ENCODE measurements at regions not wholly inside any gene's neighbourhood (a gene's known extent, or its start where the extent isn't known, plus 50 kb on each side); places are given as distances from the start of the nearest gene placed in this dataset.

DNA sequence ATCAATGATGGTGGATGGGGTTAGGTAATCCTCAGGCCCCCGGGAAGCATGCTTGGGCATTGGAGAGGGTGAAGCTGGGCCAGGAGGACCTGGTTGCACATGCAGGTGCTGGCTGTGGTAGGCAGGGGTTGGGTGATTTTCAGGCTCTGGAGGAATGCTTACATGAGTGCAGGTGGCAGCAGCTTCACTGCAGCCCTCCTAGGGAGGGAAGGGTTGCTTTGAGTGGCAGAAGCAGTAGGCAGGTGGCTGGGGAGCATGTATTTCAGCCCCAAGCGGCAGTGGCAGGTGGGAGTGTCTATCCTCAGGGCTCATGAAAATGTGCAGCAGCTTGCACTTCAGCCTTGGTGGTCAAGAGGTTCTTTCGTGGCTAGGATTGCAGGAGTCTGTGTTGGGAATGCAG lies 230.0 kb upstream of the CTNNB1 start:
- H3K27ac ChIP-seq (ENCODE audit: low read depth, low read length): no peak overlapping the region
- H3K4me3 ChIP-seq (ENCODE audit: low read depth, low read length): no peak overlapping the region
- no peak for DNase-seq (ENCODE audit: low read depth in 4 of 6, low spot score in 6 of 6)
- no peaks in the 10 kb centered on the region for H3K27me3 ChIP-seq (ENCODE audit: control insufficient read depth, insufficient read depth, low read length)
- H3K36me3 ChIP-seq (ENCODE audit: control insufficient read depth, insufficient read depth, low read length): no peaks in the 10 kb centered on the region
- 100% methylated on average over 2 of the region's 3 CpGs for WGBS (ENCODE audit: insufficient coverage)
- peaks cover 9% of the 10 kb centered on the region for H3K4me1 ChIP-seq (ENCODE audit: control insufficient read depth, insufficient read depth, low read length)
- H3K9me3 ChIP-seq (ENCODE audit: control insufficient read depth, insufficient read depth, low read length): peaks cover 2% of the 10 kb centered on the region

DNA sequence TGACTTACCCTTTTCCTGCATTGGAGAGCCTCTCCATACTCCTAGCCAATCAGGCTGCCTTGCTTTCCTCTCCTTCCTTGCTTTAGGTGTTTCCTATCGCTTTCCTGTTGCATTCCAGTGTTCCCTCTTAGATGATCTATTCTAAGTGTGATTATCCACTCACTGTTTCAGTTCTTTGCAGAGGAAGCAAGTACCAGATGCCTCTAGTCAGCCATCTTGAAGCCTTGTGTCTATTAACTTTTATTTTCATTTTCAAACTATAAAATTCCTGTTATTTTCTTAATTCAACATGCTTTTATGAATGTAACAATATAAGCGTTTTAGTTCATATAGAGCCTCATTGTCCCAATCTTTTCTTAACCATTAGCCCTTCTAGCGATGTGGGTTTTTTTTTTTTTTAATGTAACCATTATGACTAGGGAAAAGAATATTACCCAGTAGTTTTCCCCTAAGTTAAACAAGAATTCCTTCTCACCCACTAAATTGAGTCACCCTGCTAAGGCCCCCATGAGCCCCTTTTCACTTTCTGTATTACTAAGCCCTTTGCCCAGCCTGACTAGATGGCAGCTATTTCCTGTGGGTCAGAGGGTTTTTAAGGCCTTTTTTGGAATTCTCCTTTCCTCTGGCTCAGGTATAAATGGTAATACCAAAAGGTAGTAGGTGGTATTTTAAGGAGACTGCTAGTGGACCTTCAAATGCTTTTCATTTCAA lies 229.4 kb upstream of the CTNNB1 start:
- Histone ChIP-seq H3K27ac (ENCODE audit: low read depth, low read length) (no peak overlapping the region), H3K4me1 (ENCODE audit: control insufficient read depth, insufficient read depth, low read length) (peaks cover 9% of the 10 kb centered on the region), H3K9me3 (ENCODE audit: control insufficient read depth, insufficient read depth, low read length) (peaks cover 2% of the 10 kb centered on the region), H3K36me3 (ENCODE audit: control insufficient read depth, insufficient read depth, low read length) (no peaks in the 10 kb centered on the region), H3K27me3 (ENCODE audit: control insufficient read depth, insufficient read depth, low read length) (no peaks in the 10 kb centered on the region), H3K4me3 (ENCODE audit: low read depth, low read length) (no peak overlapping the region)
- DNase-seq (ENCODE audit: low read depth in 4 of 6, low spot score in 6 of 6): no peak
- WGBS (ENCODE audit: insufficient coverage): no CpG with 5 or more reads among the region's 3 CpGs

- H3K4me1 ChIP-seq (ENCODE audit: control insufficient read depth, insufficient read depth, low read length): peaks cover 9% of the 10 kb centered on the region
- DNase-seq (ENCODE audit: low read depth in 4 of 6, low spot score in 6 of 6): peak in 5 of 6 donors; percentile 11 to 70 (median 23)
- 58% methylated on average over 7 of the region's 10 CpGs for WGBS (ENCODE audit: insufficient coverage)
- no peak overlapping the region for H3K4me3 ChIP-seq (ENCODE audit: low read depth, low read length)
- H3K9me3 ChIP-seq (ENCODE audit: control insufficient read depth, insufficient read depth, low read length): peaks cover 2% of the 10 kb centered on the region
- H3K27ac ChIP-seq (ENCODE audit: low read depth, low read length): peak overlapping the region; percentile 6
- H3K27me3 ChIP-seq (ENCODE audit: control insufficient read depth, insufficient read depth, low read length): no peaks in the 10 kb centered on the region
- H3K36me3 ChIP-seq (ENCODE audit: control insufficient read depth, insufficient read depth, low read length): no peaks in the 10 kb centered on the region
Observed at GRCh38 chr3:40971191-40972168, 227.8 kb upstream of the CTNNB1 start.

DNA sequence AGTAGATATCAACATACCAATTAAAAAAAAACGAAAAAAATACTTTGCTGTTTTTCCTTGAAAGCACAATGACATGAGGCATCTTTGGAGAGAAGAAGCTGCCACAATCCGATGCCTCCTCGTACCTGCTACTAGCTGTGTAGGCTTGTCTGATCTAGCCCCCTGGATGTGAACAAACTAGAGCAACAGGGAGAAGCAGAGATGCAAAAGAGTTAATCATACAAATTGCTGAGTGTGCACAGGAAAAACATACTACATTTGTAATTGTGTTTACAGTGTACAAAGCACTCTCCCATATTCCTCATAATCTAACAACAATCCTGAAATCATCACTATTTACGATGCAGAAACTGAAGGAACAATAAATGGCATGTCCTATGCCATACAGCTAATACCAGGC lies 227.0 kb upstream of the CTNNB1 start:
- H3K9me3 ChIP-seq (ENCODE audit: control insufficient read depth, insufficient read depth, low read length): peaks cover 2% of the 10 kb centered on the region
- H3K27me3 ChIP-seq (ENCODE audit: control insufficient read depth, insufficient read depth, low read length): no peaks in the 10 kb centered on the region
- peak overlapping the region; percentile 6 for H3K27ac ChIP-seq (ENCODE audit: low read depth, low read length)
- no peak for DNase-seq (ENCODE audit: low read depth in 4 of 6, low spot score in 6 of 6)
- H3K36me3 ChIP-seq (ENCODE audit: control insufficient read depth, insufficient read depth, low read length): no peaks in the 10 kb centered on the region
- WGBS (ENCODE audit: insufficient coverage): 94% methylated on average over 3 of the region's 4 CpGs
- no peak overlapping the region for H3K4me3 ChIP-seq (ENCODE audit: low read depth, low read length)
- peaks cover 9% of the 10 kb centered on the region for H3K4me1 ChIP-seq (ENCODE audit: control insufficient read depth, insufficient read depth, low read length)

- WGBS (ENCODE audit: insufficient coverage): 71% methylated on average over 2 of the region's 2 CpGs
- Histone ChIP-seq H3K27ac (ENCODE audit: low read depth, low read length) (no peak overlapping the region), H3K36me3 (ENCODE audit: control insufficient read depth, insufficient read depth, low read length) (no peaks in the 10 kb centered on the region), H3K4me3 (ENCODE audit: low read depth, low read length) (no peak overlapping the region), H3K27me3 (ENCODE audit: control insufficient read depth, insufficient read depth, low read length) (no peaks in the 10 kb centered on the region), H3K4me1 (ENCODE audit: control insufficient read depth, insufficient read depth, low read length) (peaks cover 9% of the 10 kb centered on the region), H3K9me3 (ENCODE audit: control insufficient read depth, insufficient read depth, low read length) (no peaks in the 10 kb centered on the region)
- DNase-seq (ENCODE audit: low read depth in 4 of 6, low spot score in 6 of 6): peak in 1 of 6 donors; percentile 25
Observed at GRCh38 chr3:40973141-40973540, 226.2 kb upstream of the CTNNB1 start.

DNA sequence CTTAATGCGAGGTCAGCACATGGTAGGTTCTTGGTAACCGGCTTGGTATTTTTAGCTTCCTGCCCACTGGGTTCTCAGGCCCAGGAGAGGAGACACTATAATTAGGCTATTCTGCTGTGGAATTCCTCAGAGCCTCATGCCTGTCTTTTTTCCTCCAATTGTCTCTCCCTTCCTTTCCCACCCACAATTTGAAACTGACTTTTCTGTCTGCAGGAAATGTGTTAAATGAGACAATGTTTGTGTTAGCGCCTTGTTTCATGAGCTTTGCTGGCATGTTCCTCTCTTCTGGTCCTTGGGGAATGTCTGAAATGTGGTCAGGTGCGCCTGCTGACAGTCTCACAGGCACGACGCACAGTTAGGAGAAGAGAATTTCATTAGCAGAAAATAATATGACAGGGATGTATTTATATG lies 223.6 kb upstream of the CTNNB1 start:
- Histone ChIP-seq H3K4me3 (ENCODE audit: low read depth, low read length) (no peak overlapping the region), H3K36me3 (ENCODE audit: control insufficient read depth, insufficient read depth, low read length) (no peaks in the 10 kb centered on the region), H3K4me1 (ENCODE audit: control insufficient read depth, insufficient read depth, low read length) (peaks cover 9% of the 10 kb centered on the region), H3K27ac (ENCODE audit: low read depth, low read length) (no peak overlapping the region), H3K27me3 (ENCODE audit: control insufficient read depth, insufficient read depth, low read length) (no peaks in the 10 kb centered on the region), H3K9me3 (ENCODE audit: control insufficient read depth, insufficient read depth, low read length) (no peaks in the 10 kb centered on the region)
- DNase-seq (ENCODE audit: low read depth in 4 of 6, low spot score in 6 of 6): no peak
- 69% methylated on average over 3 of the region's 6 CpGs for WGBS (ENCODE audit: insufficient coverage)

- peaks cover 5% of the 10 kb centered on the region for H3K4me1 ChIP-seq (ENCODE audit: control insufficient read depth, insufficient read depth, low read length)
- H3K4me3 ChIP-seq (ENCODE audit: low read depth, low read length): no peak overlapping the region
- H3K9me3 ChIP-seq (ENCODE audit: control insufficient read depth, insufficient read depth, low read length): no peaks in the 10 kb centered on the region
- no peaks in the 10 kb centered on the region for H3K27me3 ChIP-seq (ENCODE audit: control insufficient read depth, insufficient read depth, low read length)
- WGBS (ENCODE audit: insufficient coverage): no CpG with 5 or more reads among the region's 2 CpGs
- no peak overlapping the region for H3K27ac ChIP-seq (ENCODE audit: low read depth, low read length)
- H3K36me3 ChIP-seq (ENCODE audit: control insufficient read depth, insufficient read depth, low read length): no peaks in the 10 kb centered on the region
- DNase-seq (ENCODE audit: low read depth in 4 of 6, low spot score in 6 of 6): no peak
Observed at GRCh38 chr3:40976241-40976640, 223.1 kb upstream of the CTNNB1 start.

DNA sequence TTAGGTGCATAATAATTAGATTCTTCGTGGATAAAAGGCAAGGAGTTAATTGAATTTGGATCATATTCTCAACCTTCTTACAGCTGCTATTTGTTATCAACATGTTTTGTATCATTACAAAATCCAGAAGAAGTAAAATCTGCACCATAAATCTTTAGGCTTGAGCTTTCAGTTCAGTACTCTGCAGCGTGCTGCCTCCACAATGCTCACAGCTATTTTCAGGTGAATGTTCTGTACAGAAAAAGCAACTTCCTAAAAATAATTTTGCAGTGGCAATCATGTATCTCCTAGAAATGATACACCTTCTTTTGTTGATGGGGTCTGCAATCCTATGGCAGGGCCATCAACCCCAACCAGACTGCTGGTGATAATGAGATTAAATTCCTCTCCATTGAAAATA lies 220.9 kb upstream of the CTNNB1 start:
- no CpG with 5 or more reads among the region's 2 CpGs for WGBS (ENCODE audit: insufficient coverage)
- Histone ChIP-seq H3K4me1 (ENCODE audit: control insufficient read depth, insufficient read depth, low read length) (no peaks in the 10 kb centered on the region), H3K36me3 (ENCODE audit: control insufficient read depth, insufficient read depth, low read length) (no peaks in the 10 kb centered on the region), H3K9me3 (ENCODE audit: control insufficient read depth, insufficient read depth, low read length) (no peaks in the 10 kb centered on the region), H3K4me3 (ENCODE audit: low read depth, low read length) (no peak overlapping the region), H3K27ac (ENCODE audit: low read depth, low read length) (no peak overlapping the region), H3K27me3 (ENCODE audit: control insufficient read depth, insufficient read depth, low read length) (no peaks in the 10 kb centered on the region)
- DNase-seq (ENCODE audit: low read depth in 4 of 6, low spot score in 6 of 6): no peak

DNA sequence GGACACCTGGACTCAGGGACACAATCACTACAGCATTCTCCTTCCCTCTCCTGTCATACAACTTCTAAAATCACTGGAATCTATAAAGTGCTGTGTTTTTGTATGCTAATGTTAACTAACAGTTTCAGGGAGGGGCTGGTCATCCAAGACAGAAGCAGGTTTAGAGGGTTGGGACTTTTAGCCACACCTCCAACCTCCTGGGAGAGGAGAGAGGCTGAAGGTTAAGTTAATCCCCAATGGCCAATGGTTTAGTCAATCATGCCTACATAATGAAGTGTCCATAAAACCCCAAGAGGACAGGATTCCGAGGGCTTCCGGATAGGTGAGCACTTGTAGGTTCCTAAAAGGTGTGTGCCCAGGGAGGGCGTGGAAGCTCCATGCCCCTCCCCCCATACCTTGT lies 219.3 kb upstream of the CTNNB1 start:
- DNase-seq (ENCODE audit: low read depth in 4 of 6, low spot score in 6 of 6): no peak
- H3K4me1 ChIP-seq (ENCODE audit: control insufficient read depth, insufficient read depth, low read length): no peaks in the 10 kb centered on the region
- no peaks in the 10 kb centered on the region for H3K27me3 ChIP-seq (ENCODE audit: control insufficient read depth, insufficient read depth, low read length)
- no CpG with 5 or more reads among the region's 3 CpGs for WGBS (ENCODE audit: insufficient coverage)
- no peak overlapping the region for H3K27ac ChIP-seq (ENCODE audit: low read depth, low read length)
- no peaks in the 10 kb centered on the region for H3K36me3 ChIP-seq (ENCODE audit: control insufficient read depth, insufficient read depth, low read length)
- no peaks in the 10 kb centered on the region for H3K9me3 ChIP-seq (ENCODE audit: control insufficient read depth, insufficient read depth, low read length)
- no peak overlapping the region for H3K4me3 ChIP-seq (ENCODE audit: low read depth, low read length)

Data from spinal cord (tissue), 9 donors.